ENCODE measurements at regions not wholly inside any gene's neighbourhood (a gene's known extent, or its start where the extent isn't known, plus 50 kb on each side); places are given as distances from the start of the nearest gene placed in this dataset.

- H3K27ac ChIP-seq = no peak overlapping the region
- no peak for TF ChIP-seq CTCF (conservative IDR thresholded peaks at IDR 0.05)
Observed at GRCh38 chr2:216996279-216996845, 136.5 kb upstream of the TNP1 start.

- H3K27ac ChIP-seq = no peak overlapping the region
- TF ChIP-seq CTCF (conservative IDR thresholded peaks at IDR 0.05) = no peak
Observed at GRCh38 chr2:216994353-216994854, 134.5 kb upstream of the TNP1 start.

- no peak overlapping the region for H3K27ac ChIP-seq
- TF ChIP-seq CTCF (conservative IDR thresholded peaks at IDR 0.05) = no peak
Observed at GRCh38 chr2:216992056-216992675, 132.3 kb upstream of the TNP1 start.

- no peak for TF ChIP-seq CTCF (conservative IDR thresholded peaks at IDR 0.05)
- H3K27ac ChIP-seq = no peak overlapping the region
Observed at GRCh38 chr2:216991563-216991962, 131.7 kb upstream of the TNP1 start.

GRCh38 chr2:216989340-216990129, 129.7 kb upstream of the TNP1 start:
- TF ChIP-seq CTCF (conservative IDR thresholded peaks at IDR 0.05) = peak; percentile 18; the same call in 1 of the 2 replicates

GRCh38 chr2:216987252-216987821, 127.5 kb upstream of the TNP1 start:
- no peak overlapping the region for H3K27ac ChIP-seq
- no peak for TF ChIP-seq CTCF (conservative IDR thresholded peaks at IDR 0.05)

More at GRCh38 chr2:216989340-216990129, 129.7 kb upstream of the TNP1 start:
- H3K27ac ChIP-seq = no peak overlapping the region

GRCh38 chr2:216985658-216986141, 125.8 kb upstream of the TNP1 start:
- H3K27ac ChIP-seq = no peak overlapping the region
- no peak for TF ChIP-seq CTCF (conservative IDR thresholded peaks at IDR 0.05)
